ELF-1 (cell line): ENCODE measurements at regions not wholly inside any gene's neighbourhood (a gene's known extent, or its start where the extent isn't known, plus 50 kb on each side); places are given as distances from the start of the nearest gene placed in this dataset.

Experiments
- DNase-seq: peaks from one replicate; pipeline ENCODE4 v3.0.0-alpha.2; 2016; ENCODE audit warnings: low read depth, low spot score

- no peak for DNase-seq
Measured at GRCh38 chr7:53699215-53699837, 663.9 kb downstream of the POM121L12 start.

DNA sequence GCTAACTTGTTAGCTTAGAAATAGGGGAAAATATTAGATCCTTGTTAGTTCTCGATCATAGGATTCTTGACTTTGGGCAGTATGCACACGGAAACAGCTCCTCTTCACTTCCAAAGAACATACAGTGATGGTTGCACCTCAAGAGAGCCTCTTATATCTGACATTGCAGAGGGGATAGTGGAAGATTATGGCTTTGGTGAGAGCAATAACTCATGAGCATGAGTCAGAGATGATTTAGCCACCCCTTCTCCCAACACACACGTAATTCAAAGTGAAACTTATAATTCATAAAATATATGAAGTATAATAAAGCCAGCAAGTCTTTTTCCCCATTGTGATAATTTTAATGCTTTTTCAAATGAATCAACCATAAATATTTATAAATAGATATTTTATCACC is 683.7 kb downstream of the POM121L12 start:
- no peak for DNase-seq

- no peak for DNase-seq
Measured at GRCh38 chr7:53740971-53741370, 705.5 kb downstream of the POM121L12 start.

- DNase-seq: peak; percentile 34
Measured at GRCh38 chr7:53743697-53744402, 708.4 kb downstream of the POM121L12 start.

DNA sequence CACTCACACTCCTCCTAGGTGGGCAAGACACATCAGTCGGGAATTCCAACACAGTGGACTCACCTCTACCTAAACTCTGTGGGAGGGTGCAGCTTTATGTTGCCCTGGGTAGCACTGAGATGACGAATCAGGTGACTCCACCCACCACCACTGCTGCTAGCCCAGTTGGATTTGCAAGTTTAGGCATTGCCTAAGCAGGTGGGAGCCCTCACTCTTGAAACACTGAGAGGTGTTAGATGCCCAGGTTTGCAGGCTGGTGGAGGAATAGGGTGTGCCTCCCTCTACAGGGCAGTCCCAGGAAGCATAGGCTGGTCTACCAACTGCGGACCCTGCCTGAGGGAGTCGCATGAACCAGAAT is 708.9 kb downstream of the POM121L12 start:
- DNase-seq: peak; percentile 6

DNA sequence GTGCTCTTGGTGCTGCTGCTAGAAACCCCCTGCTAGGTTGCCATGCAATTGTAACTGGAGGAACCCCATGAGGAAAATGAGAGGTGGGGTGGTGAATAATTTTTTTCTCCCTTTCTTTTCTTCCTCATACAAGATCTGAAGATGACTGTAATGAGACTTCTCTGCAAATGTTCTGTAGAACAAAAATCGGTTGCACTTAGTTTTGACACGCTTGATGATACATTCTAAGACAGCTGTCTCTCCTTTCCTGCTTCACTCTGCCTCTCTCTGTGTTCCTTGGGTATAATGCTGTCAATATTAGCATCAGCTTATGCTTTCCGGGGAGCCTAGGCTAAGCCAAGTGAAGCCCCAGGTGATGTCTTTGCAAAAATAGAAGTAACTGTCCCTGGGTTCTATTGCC is 721.5 kb downstream of the POM121L12 start:
- DNase-seq: no peak

GRCh38 chr7:53768186-53768585 is 732.8 kb downstream of the POM121L12 start:
- DNase-seq: no peak

GRCh38 chr7:53771701-53772100 is 736.3 kb downstream of the POM121L12 start:
- DNase-seq: no peak

DNA sequence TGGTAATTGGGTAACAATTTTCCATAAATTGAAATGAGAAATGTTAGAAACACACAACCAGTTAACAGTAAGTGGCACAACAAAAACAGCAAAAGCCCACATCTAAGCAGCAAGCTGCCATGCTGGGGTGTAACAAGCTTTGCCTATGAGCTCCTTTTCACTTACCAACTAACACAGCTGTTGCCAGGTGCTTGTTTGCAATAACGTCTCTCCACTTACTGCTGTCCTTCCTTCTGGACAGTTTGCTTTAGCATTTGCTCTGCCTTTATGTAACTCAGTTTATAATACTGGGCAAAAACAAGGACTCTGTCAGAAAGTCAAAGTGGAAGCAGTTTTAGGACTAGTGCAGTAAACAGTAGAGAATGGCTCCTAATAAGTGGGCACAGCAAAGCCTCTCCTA is 740.9 kb downstream of the POM121L12 start:
- DNase-seq: no peak

DNA sequence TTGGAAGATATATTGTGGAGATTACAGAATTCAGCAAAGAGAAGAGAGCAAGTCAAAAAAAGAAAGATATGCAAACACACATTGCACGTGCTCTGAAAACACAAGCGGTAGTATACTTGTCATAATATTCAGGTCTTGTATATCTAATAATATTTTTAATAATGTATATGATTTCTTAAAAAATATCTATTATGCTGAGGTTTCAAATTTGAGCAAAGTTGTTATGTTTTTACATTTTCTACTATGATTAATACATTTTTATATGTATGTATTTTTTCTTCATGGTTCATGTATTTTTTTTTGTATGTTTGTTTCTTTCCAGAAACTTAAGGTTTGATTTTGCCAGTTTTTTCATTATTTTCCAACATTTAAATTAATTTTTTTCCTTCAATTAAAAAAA is 752.4 kb upstream of the VSTM2A start:
- DNase-seq: no peak

DNA sequence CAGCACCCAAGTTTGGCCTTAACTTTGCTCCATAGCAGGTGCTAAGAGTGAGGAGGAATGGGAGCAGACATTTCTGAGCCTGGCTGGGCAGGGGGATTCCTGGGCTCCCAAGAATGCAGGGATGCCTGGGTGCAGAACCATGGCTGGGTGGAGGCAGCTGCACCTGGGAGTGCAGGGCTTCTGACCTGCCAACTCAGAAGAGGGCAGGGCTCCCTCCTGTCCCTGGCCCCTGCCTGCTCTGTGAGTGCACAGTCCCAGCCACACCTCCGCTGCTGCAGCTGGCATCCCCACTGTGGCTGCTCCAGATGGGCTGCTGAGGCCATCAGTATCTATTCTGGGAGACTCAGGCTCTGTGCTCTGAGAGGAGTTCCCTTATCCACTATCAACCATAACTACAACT is 747.4 kb upstream of the VSTM2A start:
- DNase-seq: no peak

GRCh38 chr7:53800746-53801145 is 741.4 kb upstream of the VSTM2A start:
- DNase-seq: no peak

- DNase-seq: no peak
Measured at GRCh38 chr7:53806119-53806518, 736.1 kb upstream of the VSTM2A start.

GRCh38 chr7:53811555-53812079 is 730.6 kb upstream of the VSTM2A start:
- DNase-seq: peak; percentile 27

GRCh38 chr7:53812135-53812534 is 730.0 kb upstream of the VSTM2A start:
- DNase-seq: no peak

GRCh38 chr7:53835301-53835700 is 706.9 kb upstream of the VSTM2A start:
- peak; percentile 73 for DNase-seq

DNA sequence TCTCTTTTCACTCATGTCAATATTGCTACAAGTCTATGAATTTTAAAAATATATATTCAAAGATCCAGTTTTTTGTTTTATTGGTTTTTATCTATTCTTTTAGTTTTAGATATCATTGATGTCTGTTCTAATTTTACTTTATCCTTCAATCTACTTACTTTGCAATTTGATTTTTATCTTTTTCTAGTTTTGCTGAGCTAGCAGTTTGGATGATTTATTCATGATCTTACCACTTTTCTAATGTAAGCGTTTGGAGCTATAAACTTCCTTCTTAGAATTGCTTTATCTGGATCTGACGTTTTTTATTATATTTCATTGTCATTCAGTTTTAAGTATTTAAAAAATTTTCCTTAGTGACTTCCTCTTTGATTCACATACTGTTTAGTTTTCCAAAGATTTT is 664.5 kb upstream of the VSTM2A start:
- no peak for DNase-seq

DNA sequence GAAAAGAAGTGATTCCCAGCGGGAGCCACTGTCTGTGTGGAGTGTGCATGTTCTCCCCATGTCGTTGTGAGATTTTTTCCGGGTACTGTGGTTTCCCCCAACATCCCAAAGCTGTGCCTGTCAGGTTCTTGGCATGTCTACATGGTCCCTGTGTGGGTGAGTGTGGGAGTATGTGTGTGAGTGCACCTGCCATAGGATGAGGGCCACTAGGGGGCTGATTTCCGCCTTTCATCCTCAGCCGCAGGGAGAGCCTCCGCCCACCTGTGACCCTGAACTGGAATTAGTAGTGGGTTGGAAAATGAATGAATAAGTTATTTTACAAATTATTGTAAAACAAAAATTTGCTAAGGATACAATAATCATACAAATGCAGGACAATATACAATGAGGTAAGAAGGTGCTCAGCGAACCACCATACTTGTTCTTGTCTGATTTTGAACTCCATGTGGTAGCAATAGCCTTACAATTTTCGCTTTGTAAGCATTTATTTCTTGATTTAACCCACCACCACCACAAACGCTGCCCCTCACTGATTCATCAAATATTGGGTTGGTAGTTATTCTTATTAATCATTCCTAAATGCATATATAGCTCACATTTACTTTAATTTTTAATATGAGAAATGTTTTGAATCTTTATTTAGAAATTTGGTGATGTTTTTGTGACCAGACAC is 641.2 kb upstream of the VSTM2A start:
- DNase-seq: no peak

DNA sequence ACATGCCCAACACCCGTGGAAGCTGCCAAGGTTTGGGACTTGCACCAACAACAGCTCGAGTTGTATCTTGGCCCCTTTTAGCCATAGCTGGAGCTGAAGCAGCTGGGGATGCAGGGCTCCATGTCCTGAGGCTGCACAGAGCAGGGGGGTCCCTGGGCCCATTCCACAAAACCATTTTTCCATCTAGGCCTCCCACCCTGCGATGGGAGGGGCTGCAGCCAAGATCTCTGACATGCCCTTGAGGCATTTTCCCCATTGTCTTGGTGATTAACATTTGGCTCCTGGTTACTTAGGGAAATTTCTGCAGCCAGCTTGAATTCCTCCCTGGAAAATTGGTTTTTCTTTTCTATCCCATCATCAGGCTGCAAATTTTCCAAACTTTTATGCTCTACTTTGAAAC is 637.8 kb upstream of the VSTM2A start:
- peak; percentile 57 for DNase-seq

DNA sequence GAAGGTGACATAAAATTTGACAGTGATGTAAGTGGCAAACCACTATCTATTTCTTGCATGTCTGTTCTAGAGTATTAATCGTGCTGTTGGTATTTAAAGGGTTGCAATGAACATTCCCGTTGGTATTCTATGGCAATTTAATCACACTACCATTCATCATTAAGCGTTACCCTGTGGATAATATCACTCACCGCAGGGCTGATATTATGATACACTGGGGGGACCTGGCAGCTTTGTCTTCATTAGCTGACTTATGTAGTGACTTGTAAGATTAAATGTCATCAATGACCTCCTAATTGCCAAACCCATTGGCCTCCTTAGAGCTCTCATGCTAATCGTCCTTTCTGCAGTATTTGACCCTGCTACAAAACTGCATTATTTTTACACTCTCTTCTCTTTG is 624.5 kb upstream of the VSTM2A start:
- no peak for DNase-seq

GRCh38 chr7:53920011-53920410 is 622.2 kb upstream of the VSTM2A start:
- no peak for DNase-seq

- no peak for DNase-seq
Measured at GRCh38 chr7:53940483-53940882, 601.7 kb upstream of the VSTM2A start.

GRCh38 chr7:53947732-53948131 is 594.4 kb upstream of the VSTM2A start:
- DNase-seq: no peak
